ENCODE measurements at regions not wholly inside any gene's neighbourhood (a gene's known extent, or its start where the extent isn't known, plus 50 kb on each side); places are given as distances from the start of the nearest gene placed in this dataset.

GRCh38 chr20:17026346-17026745, 200.5 kb upstream of the PCSK2 start:
- Mint-ChIP-seq H3K9me3 (ENCODE audit: unreplicated experiment) (peaks cover 6% of the 10 kb centered on the region), H3K36me3 (ENCODE audit: insufficient read depth, unreplicated experiment) (peaks cover 6% of the 10 kb centered on the region), H3K27me3 (ENCODE audit: insufficient read depth, unreplicated experiment) (peaks cover 24% of the 10 kb centered on the region), H3K4me3 (ENCODE audit: unreplicated experiment) (no peak overlapping the region), H3K4me1 (ENCODE audit: insufficient read depth, unreplicated experiment) (no peaks in the 10 kb centered on the region), H3K27ac (ENCODE audit: low read depth, unreplicated experiment) (no peak overlapping the region)
- TF ChIP-seq, protein P1, sequence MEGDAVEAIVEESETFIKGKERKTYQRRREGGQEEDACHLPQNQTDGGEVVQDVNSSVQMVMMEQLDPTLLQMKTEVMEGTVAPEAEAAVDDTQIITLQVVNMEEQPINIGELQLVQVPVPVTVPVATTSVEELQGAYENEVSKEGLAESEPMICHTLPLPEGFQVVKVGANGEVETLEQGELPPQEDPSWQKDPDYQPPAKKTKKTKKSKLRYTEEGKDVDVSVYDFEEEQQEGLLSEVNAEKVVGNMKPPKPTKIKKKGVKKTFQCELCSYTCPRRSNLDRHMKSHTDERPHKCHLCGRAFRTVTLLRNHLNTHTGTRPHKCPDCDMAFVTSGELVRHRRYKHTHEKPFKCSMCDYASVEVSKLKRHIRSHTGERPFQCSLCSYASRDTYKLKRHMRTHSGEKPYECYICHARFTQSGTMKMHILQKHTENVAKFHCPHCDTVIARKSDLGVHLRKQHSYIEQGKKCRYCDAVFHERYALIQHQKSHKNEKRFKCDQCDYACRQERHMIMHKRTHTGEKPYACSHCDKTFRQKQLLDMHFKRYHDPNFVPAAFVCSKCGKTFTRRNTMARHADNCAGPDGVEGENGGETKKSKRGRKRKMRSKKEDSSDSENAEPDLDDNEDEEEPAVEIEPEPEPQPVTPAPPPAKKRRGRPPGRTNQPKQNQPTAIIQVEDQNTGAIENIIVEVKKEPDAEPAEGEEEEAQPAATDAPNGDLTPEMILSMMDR (IDR thresholded peaks at IDR 0.05; ENCODE audit: unreplicated experiment) = no peak
- intact Hi-C loops (cut with micrococcal nuclease) = no loop called here
- DNase-seq (ENCODE audit: unreplicated experiment) = no peak
- CTCF ChIA-PET = no interaction called here
- BruUV-seq (replicated peaks) = no TSS peak
- POLR2A ChIA-PET = no interaction called here

DNA sequence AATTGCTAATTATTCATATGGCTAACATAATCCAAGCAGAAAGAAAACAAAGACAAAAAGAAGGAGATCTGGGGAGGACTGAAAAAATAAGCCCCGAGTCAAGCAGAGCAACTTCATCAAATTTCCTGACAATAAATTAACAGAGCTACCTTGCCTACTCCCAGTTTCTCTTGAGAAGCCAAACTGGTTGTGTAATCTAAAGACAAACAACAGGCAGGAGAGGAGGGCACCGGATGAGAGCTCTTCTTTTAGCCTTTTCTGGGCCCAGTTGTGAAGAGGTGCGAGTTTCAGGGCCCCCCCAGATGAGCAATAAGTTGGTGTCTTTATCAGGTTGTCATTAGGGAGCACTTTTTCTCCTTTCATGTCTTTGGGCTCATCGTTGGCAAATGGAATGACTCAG, 197.1 kb upstream of the PCSK2 start:
- POLR2A ChIA-PET = no interaction called here
- Mint-ChIP-seq H3K9me3 (ENCODE audit: unreplicated experiment) (peaks cover 7% of the 10 kb centered on the region), H3K27me3 (ENCODE audit: insufficient read depth, unreplicated experiment) (peaks cover 27% of the 10 kb centered on the region), H3K4me3 (ENCODE audit: unreplicated experiment) (no peak overlapping the region), H3K4me1 (ENCODE audit: insufficient read depth, unreplicated experiment) (no peaks in the 10 kb centered on the region), H3K27ac (ENCODE audit: low read depth, unreplicated experiment) (no peak overlapping the region), H3K36me3 (ENCODE audit: insufficient read depth, unreplicated experiment) (peaks cover 6% of the 10 kb centered on the region)
- TF ChIP-seq, protein P1 (IDR thresholded peaks at IDR 0.05; ENCODE audit: unreplicated experiment) = no peak
- DNase-seq (ENCODE audit: unreplicated experiment) = no peak
- no TSS peak for BruUV-seq (replicated peaks)
- CTCF ChIA-PET = interaction anchor here (0.7 kb wide), 3 partner anchors 32 to 869 kb away, joined by 3 read pairs; no protein-coding TSS in a partner anchor
- intact Hi-C loops (cut with micrococcal nuclease) = no loop called here

DNA sequence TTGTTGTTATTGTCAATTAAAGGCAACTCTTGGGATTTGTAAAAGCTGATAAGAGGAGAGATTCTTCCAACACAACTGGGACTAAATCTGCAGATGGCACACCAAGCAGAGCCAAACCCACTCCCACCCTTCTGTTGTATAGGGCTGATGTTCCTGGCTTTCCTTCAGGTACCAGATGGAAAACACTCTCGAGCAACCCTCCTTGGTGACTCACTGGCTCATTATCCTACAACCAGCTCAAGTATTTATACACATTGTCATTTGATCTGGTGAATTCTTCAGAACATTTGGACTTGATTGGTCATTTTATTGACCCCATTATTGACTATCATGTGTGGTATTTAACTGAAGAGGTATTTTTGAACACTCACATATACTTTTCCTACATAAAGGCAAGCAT, 190.3 kb upstream of the PCSK2 start:
- peaks cover under 1% of the 10 kb centered on the region for H3K27me3 Mint-ChIP-seq (ENCODE audit: insufficient read depth, unreplicated experiment)
- intact Hi-C loops (cut with micrococcal nuclease) = no loop called here
- no peaks in the 10 kb centered on the region for H3K4me1 Mint-ChIP-seq (ENCODE audit: insufficient read depth, unreplicated experiment)
- TF ChIP-seq, protein P1 (IDR thresholded peaks at IDR 0.05; ENCODE audit: unreplicated experiment) = no peak
- ChIA-PET CTCF (interaction anchor here (0.6 kb wide), 1 partner anchor 159 kb away, joined by 3 read pairs; no protein-coding TSS in a partner anchor), POLR2A (no interaction called here)
- H3K36me3 Mint-ChIP-seq (ENCODE audit: insufficient read depth, unreplicated experiment) = no peaks in the 10 kb centered on the region
- no peak overlapping the region for H3K4me3 Mint-ChIP-seq (ENCODE audit: unreplicated experiment)
- no peaks in the 10 kb centered on the region for H3K9me3 Mint-ChIP-seq (ENCODE audit: unreplicated experiment)
- H3K27ac Mint-ChIP-seq (ENCODE audit: low read depth, unreplicated experiment) = no peak overlapping the region
- no peak for DNase-seq (ENCODE audit: unreplicated experiment)
- BruUV-seq (replicated peaks) = no TSS peak

DNA sequence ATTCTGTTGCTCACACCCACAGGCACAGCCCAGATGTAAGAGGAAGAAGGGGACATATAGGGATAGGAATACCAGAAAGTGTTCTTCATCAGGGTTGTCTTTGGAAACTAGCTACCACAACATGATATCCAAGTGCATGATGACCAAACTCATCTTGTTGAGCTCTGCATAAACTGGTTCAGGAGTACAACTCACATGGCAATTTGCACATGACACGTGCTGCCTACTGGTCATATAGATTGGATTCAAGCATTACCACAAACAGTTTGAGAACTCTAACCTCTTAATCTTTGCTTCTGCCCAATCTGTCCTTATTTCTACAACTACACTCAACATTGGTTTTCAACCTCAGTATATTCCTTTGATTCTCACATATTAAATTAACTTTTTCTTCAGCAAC, 184.7 kb upstream of the PCSK2 start:
- no TSS peak for BruUV-seq (replicated peaks)
- CTCF ChIA-PET = no interaction called here
- no peaks in the 10 kb centered on the region for H3K27me3 Mint-ChIP-seq (ENCODE audit: insufficient read depth, unreplicated experiment)
- no peak overlapping the region for H3K4me3 Mint-ChIP-seq (ENCODE audit: unreplicated experiment)
- POLR2A ChIA-PET = no interaction called here
- H3K36me3 Mint-ChIP-seq (ENCODE audit: insufficient read depth, unreplicated experiment) = no peaks in the 10 kb centered on the region
- intact Hi-C loops (cut with micrococcal nuclease) = no loop called here
- TF ChIP-seq, protein P1 (IDR thresholded peaks at IDR 0.05; ENCODE audit: unreplicated experiment) = no peak
- no peak for DNase-seq (ENCODE audit: unreplicated experiment)
- H3K27ac Mint-ChIP-seq (ENCODE audit: low read depth, unreplicated experiment) = no peak overlapping the region
- H3K9me3 Mint-ChIP-seq (ENCODE audit: unreplicated experiment) = no peaks in the 10 kb centered on the region
- no peaks in the 10 kb centered on the region for H3K4me1 Mint-ChIP-seq (ENCODE audit: insufficient read depth, unreplicated experiment)
